ENCODE measurements at regions not wholly inside any gene's neighbourhood (a gene's known extent, or its start where the extent isn't known, plus 50 kb on each side); places are given as distances from the start of the nearest gene placed in this dataset.

DNA sequence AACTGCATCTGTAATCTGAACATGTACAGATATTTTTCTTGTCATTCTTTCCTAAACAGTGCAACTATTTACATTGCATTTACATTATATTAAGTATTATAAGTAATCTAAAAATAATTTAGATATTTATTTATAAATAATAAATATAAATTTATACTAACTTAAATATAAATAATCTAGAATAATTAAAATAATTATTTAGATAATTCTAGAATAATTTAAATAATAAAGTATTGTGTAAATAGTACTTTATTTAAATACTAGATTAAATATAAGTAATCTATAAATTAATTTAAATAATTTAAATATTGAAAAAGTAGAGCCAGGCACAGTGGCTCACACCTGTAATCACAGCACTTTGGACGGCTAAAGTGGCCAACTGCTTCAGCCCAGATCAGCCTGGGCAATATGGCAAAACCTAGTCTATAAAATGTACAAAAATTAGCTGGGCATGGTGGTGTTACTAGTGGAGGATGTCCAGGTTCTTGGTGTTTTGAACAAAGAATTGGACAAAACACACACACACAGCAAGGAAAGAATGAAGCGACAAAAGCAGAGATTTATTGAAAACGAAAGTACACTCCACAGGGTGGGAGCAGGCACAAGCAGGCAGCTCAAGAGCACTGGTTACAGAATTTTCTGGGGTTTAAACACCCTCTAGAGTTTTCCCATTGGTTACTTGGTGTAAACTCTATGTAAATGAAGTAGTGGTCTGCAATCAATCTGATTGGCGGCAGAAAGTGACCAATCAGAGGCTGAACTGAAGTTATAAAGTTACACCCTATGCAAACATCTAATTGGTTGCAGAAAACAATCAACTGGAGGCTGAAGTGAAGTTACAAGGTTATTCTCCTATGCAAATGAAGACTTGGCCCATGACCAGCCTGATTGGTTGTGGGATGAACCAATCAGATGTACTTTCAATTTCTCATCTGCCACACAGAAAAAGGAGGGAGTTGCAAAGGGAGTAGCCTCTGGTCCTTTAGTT is 100.2 kb upstream of the SP4 start:
- TF ChIP-seq, protein P1, sequence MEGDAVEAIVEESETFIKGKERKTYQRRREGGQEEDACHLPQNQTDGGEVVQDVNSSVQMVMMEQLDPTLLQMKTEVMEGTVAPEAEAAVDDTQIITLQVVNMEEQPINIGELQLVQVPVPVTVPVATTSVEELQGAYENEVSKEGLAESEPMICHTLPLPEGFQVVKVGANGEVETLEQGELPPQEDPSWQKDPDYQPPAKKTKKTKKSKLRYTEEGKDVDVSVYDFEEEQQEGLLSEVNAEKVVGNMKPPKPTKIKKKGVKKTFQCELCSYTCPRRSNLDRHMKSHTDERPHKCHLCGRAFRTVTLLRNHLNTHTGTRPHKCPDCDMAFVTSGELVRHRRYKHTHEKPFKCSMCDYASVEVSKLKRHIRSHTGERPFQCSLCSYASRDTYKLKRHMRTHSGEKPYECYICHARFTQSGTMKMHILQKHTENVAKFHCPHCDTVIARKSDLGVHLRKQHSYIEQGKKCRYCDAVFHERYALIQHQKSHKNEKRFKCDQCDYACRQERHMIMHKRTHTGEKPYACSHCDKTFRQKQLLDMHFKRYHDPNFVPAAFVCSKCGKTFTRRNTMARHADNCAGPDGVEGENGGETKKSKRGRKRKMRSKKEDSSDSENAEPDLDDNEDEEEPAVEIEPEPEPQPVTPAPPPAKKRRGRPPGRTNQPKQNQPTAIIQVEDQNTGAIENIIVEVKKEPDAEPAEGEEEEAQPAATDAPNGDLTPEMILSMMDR (conservative IDR thresholded peaks at IDR 0.05; ENCODE audit: low read depth, low read length), result no peak
- TF ChIP-seq SMC3 (IDR thresholded peaks at IDR 0.05; ENCODE audit: low read depth, low read length) (no peak), NFE2L2 (IDR thresholded peaks at IDR 0.05; ENCODE audit: low read depth, low read length) (no peak), BHLHE40 (IDR thresholded peaks at IDR 0.05; ENCODE audit: low read depth, low read length) (no peak), CHD1 (IDR thresholded peaks at IDR 0.05; ENCODE audit: low read depth, low read length) (no peak), RAD21 (IDR thresholded peaks at IDR 0.05; ENCODE audit: low read length) (no peak), MXI1 (IDR thresholded peaks at IDR 0.05; ENCODE audit: borderline replicate concordance, low read depth, low read length) (no peak)
- TF ChIP-seq, protein P2, sequence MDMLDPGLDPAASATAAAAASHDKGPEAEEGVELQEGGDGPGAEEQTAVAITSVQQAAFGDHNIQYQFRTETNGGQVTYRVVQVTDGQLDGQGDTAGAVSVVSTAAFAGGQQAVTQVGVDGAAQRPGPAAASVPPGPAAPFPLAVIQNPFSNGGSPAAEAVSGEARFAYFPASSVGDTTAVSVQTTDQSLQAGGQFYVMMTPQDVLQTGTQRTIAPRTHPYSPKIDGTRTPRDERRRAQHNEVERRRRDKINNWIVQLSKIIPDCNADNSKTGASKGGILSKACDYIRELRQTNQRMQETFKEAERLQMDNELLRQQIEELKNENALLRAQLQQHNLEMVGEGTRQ (IDR thresholded peaks at IDR 0.05; ENCODE audit: low read depth, low read length), result no peak
